MM.1S (cell line): ENCODE measurements at regions not wholly inside any gene's neighbourhood (a gene's known extent, or its start where the extent isn't known, plus 50 kb on each side); places are given as distances from the start of the nearest gene placed in this dataset.

Source experiments
- DNase-seq: peaks from one replicate; pipeline ENCODE4 v3.0.0-alpha.2; 2015
- H2AFZ ChIP-seq: fragments of 300-600 bp; sonication (generic); 2 replicates; pipeline ENCODE4 v1.6.0; 2016; ENCODE audit warnings: antibody characterized with exemption, low read length
- H3F3A ChIP-seq: fragments of 300-600 bp; sonication (generic); 2 replicates; pipeline ENCODE4 v1.6.1; 2016; ENCODE audit warnings: mild to moderate bottlenecking, antibody characterized with exemption, low read length, moderate library complexity, mixed read lengths; ENCODE audit not compliant: insufficient read depth
- H3K27ac ChIP-seq: fragments of 300-600 bp; sonication (generic); 2 replicates; pipeline ENCODE4 v1.5.1; 2016; ENCODE audit warnings: mild to moderate bottlenecking, low read length
- H3K27me3 ChIP-seq: fragments of 300-600 bp; sonication (generic); replicated peaks from 2 replicates; pipeline ENCODE4 v1.6.0; 2016; ENCODE audit warnings: low read length; ENCODE audit not compliant: insufficient read depth
- H3K36me3 ChIP-seq: fragments of 300-600 bp; sonication (generic); replicated peaks from 2 replicates; pipeline ENCODE4 v1.6.1; 2016; ENCODE audit warnings: mild to moderate bottlenecking, low read length, mixed read lengths; ENCODE audit not compliant: insufficient read depth
- H3K4me1 ChIP-seq: fragments of 300-600 bp; sonication (generic); 2 replicates; pipeline ENCODE4 v1.6.1; 2016; ENCODE audit warnings: low read length, mixed read lengths
- H3K4me2 ChIP-seq: fragments of 300-600 bp; sonication (generic); 2 replicates; pipeline ENCODE4 v1.6.0; 2016; ENCODE audit warnings: low read depth, low read length
- H3K4me3 ChIP-seq: fragments of 300-600 bp; sonication (generic); 2 replicates; pipeline ENCODE4 v1.5.1; 2016; ENCODE audit warnings: low read length, mixed read lengths
- H3K79me2 ChIP-seq: fragments of 300-600 bp; sonication (generic); 2 replicates; pipeline ENCODE4 v1.6.1; 2016; ENCODE audit warnings: mixed run types, low read length, mixed read lengths
- H3K9ac ChIP-seq: fragments of 300-600 bp; sonication (generic); 2 replicates; pipeline ENCODE4 v1.6.1; 2016; ENCODE audit warnings: low read length, mixed read lengths
- H3K9me2 ChIP-seq: fragments of 300-600 bp; sonication (generic); replicated peaks from 2 replicates; pipeline ENCODE4 v1.6.1; 2016; ENCODE audit warnings: mild to moderate bottlenecking, low read length, mixed read lengths; ENCODE audit not compliant: insufficient read depth
- H3K9me3 ChIP-seq: fragments of 300-600 bp; sonication (generic); replicated peaks from 2 replicates; pipeline ENCODE4 v1.6.1; 2016; ENCODE audit warnings: mild to moderate bottlenecking, low read length, mixed read lengths; ENCODE audit not compliant: insufficient read depth
- H4K20me1 ChIP-seq: fragments of 300-600 bp; sonication (generic); 2 replicates; pipeline ENCODE4 v1.6.1; 2016; ENCODE audit warnings: mild to moderate bottlenecking, low read length, moderate library complexity, mixed read lengths; ENCODE audit not compliant: insufficient read depth
- EZH2 ChIP-seq: fragments of 300-600 bp; sonication (generic); optimal IDR thresholded peaks from 2 replicates; pipeline ENCODE3; 2017; ENCODE audit warnings: low read depth, mild to moderate bottlenecking, antibody characterized with exemption, low read length, mixed read lengths
- EZH2phosphoT487 ChIP-seq: fragments of 300-600 bp; sonication (generic); IDR thresholded peaks from 2 replicates; pipeline ENCODE4 v1.6.1; 2018; ENCODE audit warnings: antibody characterized with exemption, low read length
- TF ChIP-seq, protein P1 (sequence below): fragments of 300-600 bp; sonication (generic); IDR thresholded peaks from 2 replicates; pipeline ENCODE4 v1.5.1; 2016; ENCODE audit warnings: antibody characterized with exemption, low read length, mixed read lengths

DNA sequence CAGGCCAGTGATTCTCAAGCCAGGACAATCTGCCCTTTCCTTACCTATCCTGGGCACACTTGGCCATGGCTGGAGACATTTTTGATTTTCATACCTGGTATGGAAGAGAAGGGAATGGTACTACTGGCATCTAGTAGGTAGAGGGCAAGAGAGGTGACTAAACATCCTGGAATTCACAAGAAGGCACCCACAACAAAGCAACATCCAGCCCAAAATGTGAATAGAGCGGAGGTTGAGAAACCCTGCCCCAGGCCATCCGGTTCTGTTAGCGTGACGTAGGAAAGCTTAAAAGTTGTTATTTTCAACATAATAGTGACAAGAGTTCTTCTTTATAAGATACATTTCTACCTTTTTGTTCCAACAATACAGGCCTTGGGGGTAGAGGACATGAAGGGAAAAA is 114.9 kb upstream of the ALX4 start:
- TF ChIP-seq EZH2 = no peak
- TF ChIP-seq, protein P1, sequence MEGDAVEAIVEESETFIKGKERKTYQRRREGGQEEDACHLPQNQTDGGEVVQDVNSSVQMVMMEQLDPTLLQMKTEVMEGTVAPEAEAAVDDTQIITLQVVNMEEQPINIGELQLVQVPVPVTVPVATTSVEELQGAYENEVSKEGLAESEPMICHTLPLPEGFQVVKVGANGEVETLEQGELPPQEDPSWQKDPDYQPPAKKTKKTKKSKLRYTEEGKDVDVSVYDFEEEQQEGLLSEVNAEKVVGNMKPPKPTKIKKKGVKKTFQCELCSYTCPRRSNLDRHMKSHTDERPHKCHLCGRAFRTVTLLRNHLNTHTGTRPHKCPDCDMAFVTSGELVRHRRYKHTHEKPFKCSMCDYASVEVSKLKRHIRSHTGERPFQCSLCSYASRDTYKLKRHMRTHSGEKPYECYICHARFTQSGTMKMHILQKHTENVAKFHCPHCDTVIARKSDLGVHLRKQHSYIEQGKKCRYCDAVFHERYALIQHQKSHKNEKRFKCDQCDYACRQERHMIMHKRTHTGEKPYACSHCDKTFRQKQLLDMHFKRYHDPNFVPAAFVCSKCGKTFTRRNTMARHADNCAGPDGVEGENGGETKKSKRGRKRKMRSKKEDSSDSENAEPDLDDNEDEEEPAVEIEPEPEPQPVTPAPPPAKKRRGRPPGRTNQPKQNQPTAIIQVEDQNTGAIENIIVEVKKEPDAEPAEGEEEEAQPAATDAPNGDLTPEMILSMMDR = no peak
- no peak for TF ChIP-seq EZH2phosphoT487

DNA sequence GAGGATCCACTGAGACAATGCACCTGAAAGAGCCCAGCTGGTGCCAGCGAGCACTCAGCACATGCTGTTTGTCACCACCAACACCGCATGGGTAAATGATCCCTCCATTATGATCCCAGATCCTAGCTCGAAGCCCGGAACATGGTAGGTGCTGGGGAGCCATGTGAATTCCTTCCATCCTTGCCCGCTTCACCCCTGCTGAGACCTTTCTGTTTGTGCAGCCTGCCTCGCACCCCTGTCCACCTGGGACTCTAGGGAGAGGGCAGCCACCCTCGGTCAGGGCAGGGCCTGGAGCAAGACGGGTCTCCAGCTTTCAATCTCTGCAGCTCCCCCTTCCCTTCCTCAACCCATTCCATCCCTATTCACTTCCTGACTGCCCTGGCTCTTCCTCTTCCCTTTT is 116.2 kb upstream of the ALX4 start:
- Histone ChIP-seq H3K9ac (no peak overlapping the region), H3K79me2 (no peaks in the 10 kb centered on the region), H3K9me2 (no peaks in the 10 kb centered on the region), H3K4me2 (no peak overlapping the region), H3K27me3 (no peaks in the 10 kb centered on the region), H3K4me3 (no peak overlapping the region), H3K36me3 (no peaks in the 10 kb centered on the region), H3K4me1 (no peaks in the 10 kb centered on the region), H4K20me1 (no peaks in the 10 kb centered on the region), H2AFZ (no peak overlapping the region), H3K9me3 (no peaks in the 10 kb centered on the region), H3F3A (no peaks in the 10 kb centered on the region), H3K27ac (no peak overlapping the region)
- no peak for DNase-seq
- TF ChIP-seq, protein P1 = no peak
- TF ChIP-seq EZH2phosphoT487 (no peak), EZH2 (no peak)

More for the DNA sequence above, 114.9 kb upstream of the ALX4 start:
- no peaks in the 10 kb centered on the region for H4K20me1 ChIP-seq
- no peaks in the 10 kb centered on the region for H3F3A ChIP-seq
- H3K9me3 ChIP-seq = no peaks in the 10 kb centered on the region
- H3K4me3 ChIP-seq = no peak overlapping the region
- H3K9me2 ChIP-seq = no peaks in the 10 kb centered on the region
- H3K27ac ChIP-seq = no peak overlapping the region
- no peaks in the 10 kb centered on the region for H3K36me3 ChIP-seq
- no peaks in the 10 kb centered on the region for H3K79me2 ChIP-seq
- DNase-seq = no peak
- no peaks in the 10 kb centered on the region for H3K27me3 ChIP-seq
- H3K9ac ChIP-seq = no peak overlapping the region
- H2AFZ ChIP-seq = no peak overlapping the region
- no peaks in the 10 kb centered on the region for H3K4me1 ChIP-seq
- no peak overlapping the region for H3K4me2 ChIP-seq

DNA sequence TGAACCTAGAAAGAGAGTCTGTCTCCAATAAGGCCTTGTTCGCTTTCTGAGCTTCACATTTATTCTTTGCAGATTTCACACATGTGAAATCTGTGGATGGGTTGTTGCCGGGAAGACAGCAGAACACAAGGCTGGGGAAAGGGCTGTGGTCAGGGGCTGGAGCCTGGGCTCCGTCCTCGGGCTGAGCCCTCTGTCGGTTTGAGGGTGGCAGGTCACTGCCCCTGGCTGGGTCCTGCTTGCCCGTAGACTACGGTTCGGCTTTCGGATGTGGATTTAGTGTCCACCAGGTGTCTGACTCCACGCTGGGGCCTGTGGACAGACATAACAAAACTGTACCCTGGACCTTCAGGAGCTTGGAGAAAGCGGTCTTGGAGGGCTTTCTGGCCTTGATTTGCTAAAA is 117.0 kb upstream of the ALX4 start:
- no peaks in the 10 kb centered on the region for H3K27me3 ChIP-seq
- H3K9me2 ChIP-seq = no peaks in the 10 kb centered on the region
- H3K4me2 ChIP-seq = no peak overlapping the region
- H3K4me3 ChIP-seq = no peak overlapping the region
- no peaks in the 10 kb centered on the region for H3K79me2 ChIP-seq
- no peaks in the 10 kb centered on the region for H3F3A ChIP-seq
- no peak for DNase-seq
- no peak overlapping the region for H3K9ac ChIP-seq
- TF ChIP-seq, protein P1 = no peak
- TF ChIP-seq EZH2 (no peak), EZH2phosphoT487 (no peak)
- H3K36me3 ChIP-seq = no peaks in the 10 kb centered on the region
- H2AFZ ChIP-seq = no peak overlapping the region
- no peak overlapping the region for H3K27ac ChIP-seq
- H3K4me1 ChIP-seq = no peaks in the 10 kb centered on the region
- no peaks in the 10 kb centered on the region for H4K20me1 ChIP-seq
- H3K9me3 ChIP-seq = no peaks in the 10 kb centered on the region
